Panc1 (cell line): ENCODE measurements at regions not wholly inside any gene's neighbourhood (a gene's known extent, or its start where the extent isn't known, plus 50 kb on each side); places are given as distances from the start of the nearest gene placed in this dataset.

ENCODE experiments used
- ATAC-seq: fragments of 200-7000 bp; cut with Tn5 transposase; 2 replicates; pipeline ENCODE4 v1.9.1; 2020; ENCODE audit warnings: mild to moderate bottlenecking, moderate library complexity
- BruUV-seq: library from RNA; stranded (reverse); fragments of 400-500 nt; replicated peaks from 2 replicates; lab custom pipeline; 2021; lab: Mats Ljungman, UMichigan
- CTCF ChIA-PET: fragments of 300-600 bp; sonication (Branson Sonifier 250); formaldehyde crosslinking; loops from one replicate; lab custom pipeline; 2022; ENCODE audit warnings: antibody characterized with exemption; lab: Charles Lee
- POLR2A ChIA-PET: fragments of 300-600 bp; sonication (Branson Sonifier 250); formaldehyde crosslinking; loops from one replicate; lab custom pipeline; 2022; ENCODE audit warnings: antibody characterized with exemption; lab: Charles Lee
- DNase-seq: peaks from one replicate; pipeline ENCODE4 v3.0.0-alpha.2; 2010; ENCODE audit warnings: low read depth, low spot score
- H3K27ac ChIP-seq: 2 replicates; pipeline ENCODE4 v1.5.1; 2011; ENCODE audit warnings: mild to moderate bottlenecking, low read length, inconsistent platforms
- H3K27me3 ChIP-seq: fragments of 200-500 bp; sonication (Bioruptor generic); 2 replicates; pipeline ENCODE4 v1.6.0; 2014; ENCODE audit warnings: low read length, inconsistent platforms; ENCODE audit not compliant: control insufficient read depth, insufficient read depth
- H3K36me3 ChIP-seq: fragments of 200-500 bp; sonication (Bioruptor generic); 2 replicates; pipeline ENCODE4 v1.5.1; 2014; ENCODE audit warnings: inconsistent platforms, mild to moderate bottlenecking, low read length, moderate library complexity; ENCODE audit not compliant: control insufficient read depth, insufficient read depth
- H3K4me1 ChIP-seq: 2 replicates; pipeline ENCODE4 v1.5.1; 2011; ENCODE audit warnings: inconsistent platforms, mild to moderate bottlenecking, low read length, moderate library complexity; ENCODE audit not compliant: control insufficient read depth, insufficient read depth
- H3K4me3 ChIP-seq, 2 experiments: 2 replicates each; pipeline ENCODE4 v1.5.1; 2011 to 2012; ENCODE audit warnings: low read depth in 2 of 2, low read length in 2 of 2, mild to moderate bottlenecking in 2 of 2, inconsistent platforms in 1 of 2, moderate library complexity in 1 of 2
- H3K9me3 ChIP-seq: fragments of 200-500 bp; sonication (Bioruptor generic); 2 replicates; pipeline ENCODE4 v1.5.1; 2014; ENCODE audit warnings: low read depth, mild to moderate bottlenecking, inconsistent platforms, low read length, moderate library complexity; ENCODE audit not compliant: control insufficient read depth, insufficient read depth
- POLR2AphosphoS5 ChIP-seq: IDR thresholded peaks from 2 replicates; pipeline ENCODE4 v1.6.1; 2012; ENCODE audit warnings: mild to moderate bottlenecking, low read depth, low read length, moderate library complexity
- SIN3A ChIP-seq: IDR thresholded peaks from 2 replicates; pipeline ENCODE4 v1.6.1; 2012; ENCODE audit warnings: low read depth, mild to moderate bottlenecking, low read length, moderate library complexity, borderline replicate concordance; ENCODE audit not compliant: insufficient read depth
- TCF7L2 ChIP-seq: IDR thresholded peaks from 2 replicates; pipeline ENCODE4 v1.6.1; 2011; ENCODE audit warnings: mild to moderate bottlenecking, low read depth, low read length, inconsistent platforms
- in situ Hi-C: cut with HindIII; loops from 2 replicates; pipeline ENCODE4 v1.10.0; 2016; ENCODE audit warnings: low sequenced_read_pairs, low pct_unique_long_range_greater_than_20kb
- intact Hi-C: fragments of 100-400 bp; cut with micrococcal nuclease; formaldehyde crosslinking; loops from one replicate; pipeline ENCODE4 v1.10.0; 2022; ENCODE audit not compliant: unreplicated experiment
- TF ChIP-seq, protein P1 (sequence below): fragments of 450-650 bp; IDR thresholded peaks from 2 replicates; pipeline ENCODE4 v1.5.1; 2017; ENCODE audit warnings: mild to moderate bottlenecking
- TF ChIP-seq, protein P2 (sequence below), 2 experiments: IDR thresholded peaks; 2 replicates each; pipeline ENCODE4 v1.6.1; 2011 to 2012; ENCODE audit warnings: low read depth in 2 of 2, control low read depth in 1 of 2, low read length in 1 of 2, mild to moderate bottlenecking in 1 of 2, moderate library complexity in 1 of 2; ENCODE audit not compliant: insufficient read depth in 1 of 2

DNA sequence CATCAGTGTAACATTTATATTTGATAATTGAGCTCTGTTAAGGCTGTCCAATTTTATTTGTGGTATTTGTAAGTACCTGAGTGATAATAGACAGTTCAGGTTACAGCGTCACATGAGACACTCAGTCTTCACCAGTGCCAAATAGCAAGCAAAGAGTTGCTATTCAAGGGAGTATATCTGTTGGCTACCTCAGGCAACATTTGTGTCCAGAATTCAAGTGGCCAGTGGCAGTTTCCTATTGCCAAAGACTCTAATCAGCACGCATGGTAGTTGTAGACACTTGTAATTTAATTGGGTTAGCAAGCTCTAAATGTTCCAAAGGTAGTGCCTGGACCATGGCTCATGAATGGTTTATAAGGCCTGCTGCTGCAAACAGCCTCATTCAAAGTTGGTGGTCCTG lies 1524.3 kb upstream of the B3GALT2 start:
- in situ Hi-C loops: no loop called here
- Histone ChIP-seq H3K4me3 (no peak overlapping the region), H3K9me3 (no peaks in the 10 kb centered on the region), H3K27me3 (no peaks in the 10 kb centered on the region), H3K4me1 (no peaks in the 10 kb centered on the region), H3K36me3 (no peaks in the 10 kb centered on the region), H3K27ac (no peak overlapping the region)
- TF ChIP-seq, protein P1, sequence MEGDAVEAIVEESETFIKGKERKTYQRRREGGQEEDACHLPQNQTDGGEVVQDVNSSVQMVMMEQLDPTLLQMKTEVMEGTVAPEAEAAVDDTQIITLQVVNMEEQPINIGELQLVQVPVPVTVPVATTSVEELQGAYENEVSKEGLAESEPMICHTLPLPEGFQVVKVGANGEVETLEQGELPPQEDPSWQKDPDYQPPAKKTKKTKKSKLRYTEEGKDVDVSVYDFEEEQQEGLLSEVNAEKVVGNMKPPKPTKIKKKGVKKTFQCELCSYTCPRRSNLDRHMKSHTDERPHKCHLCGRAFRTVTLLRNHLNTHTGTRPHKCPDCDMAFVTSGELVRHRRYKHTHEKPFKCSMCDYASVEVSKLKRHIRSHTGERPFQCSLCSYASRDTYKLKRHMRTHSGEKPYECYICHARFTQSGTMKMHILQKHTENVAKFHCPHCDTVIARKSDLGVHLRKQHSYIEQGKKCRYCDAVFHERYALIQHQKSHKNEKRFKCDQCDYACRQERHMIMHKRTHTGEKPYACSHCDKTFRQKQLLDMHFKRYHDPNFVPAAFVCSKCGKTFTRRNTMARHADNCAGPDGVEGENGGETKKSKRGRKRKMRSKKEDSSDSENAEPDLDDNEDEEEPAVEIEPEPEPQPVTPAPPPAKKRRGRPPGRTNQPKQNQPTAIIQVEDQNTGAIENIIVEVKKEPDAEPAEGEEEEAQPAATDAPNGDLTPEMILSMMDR: no peak
- TF ChIP-seq, protein P2, sequence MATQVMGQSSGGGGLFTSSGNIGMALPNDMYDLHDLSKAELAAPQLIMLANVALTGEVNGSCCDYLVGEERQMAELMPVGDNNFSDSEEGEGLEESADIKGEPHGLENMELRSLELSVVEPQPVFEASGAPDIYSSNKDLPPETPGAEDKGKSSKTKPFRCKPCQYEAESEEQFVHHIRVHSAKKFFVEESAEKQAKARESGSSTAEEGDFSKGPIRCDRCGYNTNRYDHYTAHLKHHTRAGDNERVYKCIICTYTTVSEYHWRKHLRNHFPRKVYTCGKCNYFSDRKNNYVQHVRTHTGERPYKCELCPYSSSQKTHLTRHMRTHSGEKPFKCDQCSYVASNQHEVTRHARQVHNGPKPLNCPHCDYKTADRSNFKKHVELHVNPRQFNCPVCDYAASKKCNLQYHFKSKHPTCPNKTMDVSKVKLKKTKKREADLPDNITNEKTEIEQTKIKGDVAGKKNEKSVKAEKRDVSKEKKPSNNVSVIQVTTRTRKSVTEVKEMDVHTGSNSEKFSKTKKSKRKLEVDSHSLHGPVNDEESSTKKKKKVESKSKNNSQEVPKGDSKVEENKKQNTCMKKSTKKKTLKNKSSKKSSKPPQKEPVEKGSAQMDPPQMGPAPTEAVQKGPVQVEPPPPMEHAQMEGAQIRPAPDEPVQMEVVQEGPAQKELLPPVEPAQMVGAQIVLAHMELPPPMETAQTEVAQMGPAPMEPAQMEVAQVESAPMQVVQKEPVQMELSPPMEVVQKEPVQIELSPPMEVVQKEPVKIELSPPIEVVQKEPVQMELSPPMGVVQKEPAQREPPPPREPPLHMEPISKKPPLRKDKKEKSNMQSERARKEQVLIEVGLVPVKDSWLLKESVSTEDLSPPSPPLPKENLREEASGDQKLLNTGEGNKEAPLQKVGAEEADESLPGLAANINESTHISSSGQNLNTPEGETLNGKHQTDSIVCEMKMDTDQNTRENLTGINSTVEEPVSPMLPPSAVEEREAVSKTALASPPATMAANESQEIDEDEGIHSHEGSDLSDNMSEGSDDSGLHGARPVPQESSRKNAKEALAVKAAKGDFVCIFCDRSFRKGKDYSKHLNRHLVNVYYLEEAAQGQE (IDR thresholded peaks at IDR 0.05; ENCODE audit: insufficient read depth in 1 of 2, low read depth in 2 of 2, low read length in 1 of 2): no peak
- no peak for TF ChIP-seq SIN3A
- no peak for TF ChIP-seq POLR2AphosphoS5
- no peak for TF ChIP-seq TCF7L2
- DNase-seq (no peak), ATAC-seq (no peak)
- BruUV-seq: no TSS peak
- POLR2A ChIA-PET: no interaction called here
- intact Hi-C loops: no loop called here
- CTCF ChIA-PET: no interaction called here

DNA sequence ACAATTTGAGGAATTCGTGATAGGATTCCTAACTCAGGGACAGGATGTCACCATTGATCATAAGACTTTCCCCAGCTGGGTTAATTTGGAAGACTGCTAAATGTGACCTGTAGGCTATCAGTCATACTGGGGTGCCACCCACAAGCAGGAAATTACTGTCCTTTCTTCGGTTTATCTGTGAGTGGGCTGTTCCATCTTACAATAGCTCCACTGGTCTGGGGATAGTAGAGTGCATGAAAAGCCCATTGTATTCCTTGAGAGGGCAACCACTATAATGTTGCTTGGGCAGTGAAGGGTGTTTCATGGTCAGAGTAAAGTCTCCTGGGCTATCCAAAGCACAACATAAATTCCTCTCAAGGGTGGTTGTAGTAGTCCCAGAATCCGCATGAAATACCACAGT lies 1523.0 kb upstream of the B3GALT2 start:
- TF ChIP-seq, protein P2 (IDR thresholded peaks at IDR 0.05; ENCODE audit: insufficient read depth in 1 of 2, low read depth in 2 of 2, low read length in 1 of 2): no peak
- TF ChIP-seq SIN3A: no peak
- no peak for TF ChIP-seq POLR2AphosphoS5
- TF ChIP-seq, protein P1: no peak
- TF ChIP-seq TCF7L2: no peak
- DNase-seq (no peak), ATAC-seq (no peak)
- no peak overlapping the region for H3K27ac ChIP-seq
- H3K27me3 ChIP-seq: no peaks in the 10 kb centered on the region
- BruUV-seq: no TSS peak
- H3K4me1 ChIP-seq: no peaks in the 10 kb centered on the region
- ChIA-PET CTCF (no interaction called here), POLR2A (no interaction called here)
- intact Hi-C loops: no loop called here
- in situ Hi-C loops: no loop called here
- no peaks in the 10 kb centered on the region for H3K9me3 ChIP-seq
- no peak overlapping the region for H3K4me3 ChIP-seq
- no peaks in the 10 kb centered on the region for H3K36me3 ChIP-seq
